Activated naive CD8-positive, alpha-beta T cell (primary cell): ENCODE measurements at regions not wholly inside any gene's neighbourhood (a gene's known extent, or its start where the extent isn't known, plus 50 kb on each side); places are given as distances from the start of the nearest gene placed in this dataset.

ENCODE experiments used
- H3K27ac Mint-ChIP-seq: one replicate; pipeline ENCODE4 v1.8.0; 2021; ENCODE audit warnings: mixed read lengths
- H3K27me3 Mint-ChIP-seq: one replicate; pipeline ENCODE4 v1.8.0; 2021; ENCODE audit warnings: mixed read lengths
- H3K36me3 Mint-ChIP-seq: one replicate; pipeline ENCODE4 v1.8.0; 2021; ENCODE audit warnings: mixed read lengths
- H3K4me1 Mint-ChIP-seq: one replicate; pipeline ENCODE4 v1.8.0; 2021; ENCODE audit warnings: low read depth, mixed read lengths
- H3K4me3 Mint-ChIP-seq: one replicate; pipeline ENCODE4 v1.8.0; 2021; ENCODE audit warnings: mild to moderate bottlenecking, mixed read lengths
- H3K9me3 Mint-ChIP-seq: one replicate; pipeline ENCODE4 v1.8.0; 2021; ENCODE audit warnings: low read depth, mixed read lengths

- no peaks in the 10 kb centered on the region for H3K9me3 Mint-ChIP-seq
- peaks cover 1% of the 10 kb centered on the region for H3K27me3 Mint-ChIP-seq
- H3K36me3 Mint-ChIP-seq, result no peaks in the 10 kb centered on the region
- no peak overlapping the region for H3K27ac Mint-ChIP-seq
- H3K4me1 Mint-ChIP-seq, result no peaks in the 10 kb centered on the region
- H3K4me3 Mint-ChIP-seq, result no peak overlapping the region
Observed at GRCh38 chr7:54901840-54902239, 117.0 kb upstream of the EGFR start.

GRCh38 chr7:54904130-54904529, 114.7 kb upstream of the EGFR start:
- no peaks in the 10 kb centered on the region for H3K4me1 Mint-ChIP-seq
- no peak overlapping the region for H3K27ac Mint-ChIP-seq
- no peaks in the 10 kb centered on the region for H3K36me3 Mint-ChIP-seq
- H3K9me3 Mint-ChIP-seq, result peaks cover 6% of the 10 kb centered on the region
- no peak overlapping the region for H3K4me3 Mint-ChIP-seq
- H3K27me3 Mint-ChIP-seq, result no peaks in the 10 kb centered on the region

- Mint-ChIP-seq H3K9me3 (peaks cover 6% of the 10 kb centered on the region), H3K27me3 (no peaks in the 10 kb centered on the region), H3K4me3 (no peak overlapping the region), H3K27ac (no peak overlapping the region), H3K4me1 (no peaks in the 10 kb centered on the region), H3K36me3 (no peaks in the 10 kb centered on the region)
Observed at GRCh38 chr7:54904986-54905385, 113.8 kb upstream of the EGFR start.

- Mint-ChIP-seq H3K27ac (no peak overlapping the region), H3K4me1 (no peaks in the 10 kb centered on the region), H3K9me3 (peaks cover 6% of the 10 kb centered on the region), H3K4me3 (no peak overlapping the region), H3K27me3 (no peaks in the 10 kb centered on the region), H3K36me3 (no peaks in the 10 kb centered on the region)
Observed at GRCh38 chr7:54906963-54907362, 111.9 kb upstream of the EGFR start.

- H3K4me3 Mint-ChIP-seq, result no peak overlapping the region
- no peaks in the 10 kb centered on the region for H3K27me3 Mint-ChIP-seq
Observed at GRCh38 chr7:54907981-54908380, 110.8 kb upstream of the EGFR start.

GRCh38 chr7:54908760-54909438, 109.9 kb upstream of the EGFR start:
- H3K36me3 Mint-ChIP-seq, result no peaks in the 10 kb centered on the region
- peaks cover 8% of the 10 kb centered on the region for H3K9me3 Mint-ChIP-seq
- H3K4me3 Mint-ChIP-seq, result no peak overlapping the region
- H3K4me1 Mint-ChIP-seq, result no peaks in the 10 kb centered on the region
- H3K27me3 Mint-ChIP-seq, result no peaks in the 10 kb centered on the region
- no peak overlapping the region for H3K27ac Mint-ChIP-seq

More at GRCh38 chr7:54907981-54908380, 110.8 kb upstream of the EGFR start:
- Mint-ChIP-seq H3K4me1 (no peaks in the 10 kb centered on the region), H3K27ac (no peak overlapping the region), H3K9me3 (peaks cover 6% of the 10 kb centered on the region), H3K36me3 (no peaks in the 10 kb centered on the region)

- Mint-ChIP-seq H3K27ac (no peak overlapping the region), H3K4me3 (no peak overlapping the region), H3K27me3 (no peaks in the 10 kb centered on the region)
Observed at GRCh38 chr7:54915870-54916598, 102.8 kb upstream of the EGFR start.

GRCh38 chr7:54917613-54918391, 101.0 kb upstream of the EGFR start:
- Mint-ChIP-seq H3K27ac (no peak overlapping the region), H3K4me3 (no peak overlapping the region), H3K4me1 (no peaks in the 10 kb centered on the region), H3K27me3 (no peaks in the 10 kb centered on the region), H3K9me3 (peaks cover 3% of the 10 kb centered on the region), H3K36me3 (no peaks in the 10 kb centered on the region)

More at GRCh38 chr7:54915870-54916598, 102.8 kb upstream of the EGFR start:
- peaks cover 3% of the 10 kb centered on the region for H3K9me3 Mint-ChIP-seq
- H3K4me1 Mint-ChIP-seq, result no peaks in the 10 kb centered on the region
- H3K36me3 Mint-ChIP-seq, result no peaks in the 10 kb centered on the region

- Mint-ChIP-seq H3K27me3 (peaks cover 2% of the 10 kb centered on the region), H3K4me3 (no peak overlapping the region), H3K9me3 (no peaks in the 10 kb centered on the region), H3K36me3 (no peaks in the 10 kb centered on the region), H3K4me1 (no peaks in the 10 kb centered on the region), H3K27ac (no peak overlapping the region)
Observed at GRCh38 chr7:54921116-54921515, 97.7 kb upstream of the EGFR start.

- Mint-ChIP-seq H3K9me3 (peaks cover 25% of the 10 kb centered on the region), H3K27me3 (peaks cover 38% of the 10 kb centered on the region), H3K36me3 (no peaks in the 10 kb centered on the region), H3K4me1 (no peaks in the 10 kb centered on the region), H3K27ac (no peak overlapping the region), H3K4me3 (no peak overlapping the region)
Observed at GRCh38 chr7:54931532-54931931, 87.3 kb upstream of the EGFR start.

- peak overlapping the region; percentile 40 for H3K4me3 Mint-ChIP-seq
- H3K9me3 Mint-ChIP-seq, result peaks cover 25% of the 10 kb centered on the region
- H3K27ac Mint-ChIP-seq, result no peak overlapping the region
- H3K36me3 Mint-ChIP-seq, result no peaks in the 10 kb centered on the region
- no peaks in the 10 kb centered on the region for H3K4me1 Mint-ChIP-seq
- peaks cover 36% of the 10 kb centered on the region for H3K27me3 Mint-ChIP-seq
Observed at GRCh38 chr7:54932818-54933543, 85.8 kb upstream of the EGFR start.

- peaks cover 25% of the 10 kb centered on the region for H3K9me3 Mint-ChIP-seq
- peaks cover 35% of the 10 kb centered on the region for H3K27me3 Mint-ChIP-seq
- H3K27ac Mint-ChIP-seq, result no peak overlapping the region
- H3K4me3 Mint-ChIP-seq, result no peak overlapping the region
- H3K4me1 Mint-ChIP-seq, result no peaks in the 10 kb centered on the region
- H3K36me3 Mint-ChIP-seq, result no peaks in the 10 kb centered on the region
Observed at GRCh38 chr7:54933643-54934042, 85.2 kb upstream of the EGFR start.

- H3K4me1 Mint-ChIP-seq, result no peaks in the 10 kb centered on the region
- H3K9me3 Mint-ChIP-seq, result peaks cover 7% of the 10 kb centered on the region
- no peaks in the 10 kb centered on the region for H3K36me3 Mint-ChIP-seq
- peaks cover 5% of the 10 kb centered on the region for H3K27me3 Mint-ChIP-seq
- H3K27ac Mint-ChIP-seq, result no peak overlapping the region
- no peak overlapping the region for H3K4me3 Mint-ChIP-seq
Observed at GRCh38 chr7:54940748-54941147, 78.1 kb upstream of the EGFR start.

- Mint-ChIP-seq H3K27ac (no peak overlapping the region), H3K27me3 (peaks cover 4% of the 10 kb centered on the region), H3K36me3 (no peaks in the 10 kb centered on the region), H3K4me1 (no peaks in the 10 kb centered on the region), H3K4me3 (no peak overlapping the region), H3K9me3 (peaks cover 12% of the 10 kb centered on the region)
Observed at GRCh38 chr7:54944179-54944578, 74.6 kb upstream of the EGFR start.

- H3K9me3 Mint-ChIP-seq, result peaks cover 7% of the 10 kb centered on the region
- H3K4me1 Mint-ChIP-seq, result no peaks in the 10 kb centered on the region
- H3K27me3 Mint-ChIP-seq, result no peaks in the 10 kb centered on the region
- H3K27ac Mint-ChIP-seq, result no peak overlapping the region
- no peaks in the 10 kb centered on the region for H3K36me3 Mint-ChIP-seq
- no peak overlapping the region for H3K4me3 Mint-ChIP-seq
Observed at GRCh38 chr7:54946271-54946670, 72.5 kb upstream of the EGFR start.
